ENCODE measurements at regions not wholly inside any gene's neighbourhood (a gene's known extent, or its start where the extent isn't known, plus 50 kb on each side); places are given as distances from the start of the nearest gene placed in this dataset.

DNA sequence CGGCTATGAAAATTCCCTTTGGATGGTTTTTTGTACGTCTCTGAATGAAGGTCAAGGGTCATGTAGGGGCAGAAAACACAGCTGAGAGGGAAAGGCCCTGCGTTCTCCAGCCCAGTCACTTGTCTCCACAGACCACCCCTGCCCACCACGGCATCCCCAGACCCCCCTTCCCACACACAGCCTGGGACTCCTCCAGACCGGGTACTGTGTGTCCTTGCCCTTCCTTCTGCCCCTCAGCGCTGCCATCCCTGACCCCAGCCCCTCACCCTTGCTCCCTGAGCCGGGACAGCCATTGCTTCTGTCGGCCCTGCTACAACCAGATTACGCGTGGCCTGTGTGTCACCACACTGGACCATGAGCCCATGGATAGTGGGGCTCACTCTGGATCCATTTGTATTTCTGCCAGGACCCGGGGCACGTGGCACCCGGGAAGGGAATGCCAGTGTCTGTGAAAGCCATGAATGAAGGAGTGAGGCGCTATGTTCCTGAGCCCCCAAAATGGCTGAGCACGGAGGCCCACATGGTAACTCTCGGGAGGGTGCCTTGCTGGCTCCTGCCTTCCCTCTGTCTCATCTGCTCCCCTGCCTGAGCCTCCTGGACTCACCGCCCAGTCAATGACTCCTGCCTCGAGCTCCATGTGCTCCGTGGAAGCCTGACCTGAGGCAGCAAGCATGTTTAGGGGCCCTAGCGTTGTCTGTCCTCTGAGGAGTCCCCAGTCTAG is 139.1 kb upstream of the FOXF1 start:
- no peak for DNase-seq (ENCODE audit: low read depth, low spot score)
- H3K4me3 ChIP-seq (ENCODE audit: low read depth, low read length): no peak overlapping the region
- ChIA-PET POLR2A (no interaction called here), CTCF (no interaction called here)
- TF ChIP-seq, protein P1, sequence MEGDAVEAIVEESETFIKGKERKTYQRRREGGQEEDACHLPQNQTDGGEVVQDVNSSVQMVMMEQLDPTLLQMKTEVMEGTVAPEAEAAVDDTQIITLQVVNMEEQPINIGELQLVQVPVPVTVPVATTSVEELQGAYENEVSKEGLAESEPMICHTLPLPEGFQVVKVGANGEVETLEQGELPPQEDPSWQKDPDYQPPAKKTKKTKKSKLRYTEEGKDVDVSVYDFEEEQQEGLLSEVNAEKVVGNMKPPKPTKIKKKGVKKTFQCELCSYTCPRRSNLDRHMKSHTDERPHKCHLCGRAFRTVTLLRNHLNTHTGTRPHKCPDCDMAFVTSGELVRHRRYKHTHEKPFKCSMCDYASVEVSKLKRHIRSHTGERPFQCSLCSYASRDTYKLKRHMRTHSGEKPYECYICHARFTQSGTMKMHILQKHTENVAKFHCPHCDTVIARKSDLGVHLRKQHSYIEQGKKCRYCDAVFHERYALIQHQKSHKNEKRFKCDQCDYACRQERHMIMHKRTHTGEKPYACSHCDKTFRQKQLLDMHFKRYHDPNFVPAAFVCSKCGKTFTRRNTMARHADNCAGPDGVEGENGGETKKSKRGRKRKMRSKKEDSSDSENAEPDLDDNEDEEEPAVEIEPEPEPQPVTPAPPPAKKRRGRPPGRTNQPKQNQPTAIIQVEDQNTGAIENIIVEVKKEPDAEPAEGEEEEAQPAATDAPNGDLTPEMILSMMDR (IDR thresholded peaks at IDR 0.05; ENCODE audit: insufficient read depth, low read length, missing control alignments): no peak

DNA sequence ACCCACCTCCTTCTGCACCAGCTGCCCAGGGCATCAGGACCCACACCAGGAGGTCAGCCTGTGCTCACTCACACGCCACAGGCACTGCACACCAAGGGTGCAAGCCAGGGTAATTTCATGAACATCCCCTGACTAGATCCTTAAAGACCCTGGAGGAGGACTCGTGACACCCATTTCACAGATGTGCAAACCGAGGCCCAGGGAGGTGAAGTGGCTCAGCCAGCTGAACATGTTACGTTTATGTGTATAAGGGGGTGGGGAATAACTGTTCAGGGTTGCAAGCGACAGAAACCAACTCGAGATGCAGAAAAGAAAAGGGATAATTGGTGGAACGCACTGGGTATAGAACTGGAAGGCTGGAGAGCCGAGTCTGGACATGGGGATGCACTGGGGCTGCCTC is 138.1 kb upstream of the FOXF1 start:
- ChIA-PET CTCF (interaction anchor here (1.5 to 2.1 kb wide), 2 partner anchors 8 to 145 kb away, joined by 3 to 7 read pairs; no protein-coding TSS in a partner anchor), POLR2A (no interaction called here)
- DNase-seq (ENCODE audit: low read depth, low spot score): no peak
- no peak overlapping the region for H3K4me3 ChIP-seq (ENCODE audit: low read depth, low read length)
- TF ChIP-seq, protein P1 (IDR thresholded peaks at IDR 0.05; ENCODE audit: insufficient read depth, low read length, missing control alignments): no peak

DNA sequence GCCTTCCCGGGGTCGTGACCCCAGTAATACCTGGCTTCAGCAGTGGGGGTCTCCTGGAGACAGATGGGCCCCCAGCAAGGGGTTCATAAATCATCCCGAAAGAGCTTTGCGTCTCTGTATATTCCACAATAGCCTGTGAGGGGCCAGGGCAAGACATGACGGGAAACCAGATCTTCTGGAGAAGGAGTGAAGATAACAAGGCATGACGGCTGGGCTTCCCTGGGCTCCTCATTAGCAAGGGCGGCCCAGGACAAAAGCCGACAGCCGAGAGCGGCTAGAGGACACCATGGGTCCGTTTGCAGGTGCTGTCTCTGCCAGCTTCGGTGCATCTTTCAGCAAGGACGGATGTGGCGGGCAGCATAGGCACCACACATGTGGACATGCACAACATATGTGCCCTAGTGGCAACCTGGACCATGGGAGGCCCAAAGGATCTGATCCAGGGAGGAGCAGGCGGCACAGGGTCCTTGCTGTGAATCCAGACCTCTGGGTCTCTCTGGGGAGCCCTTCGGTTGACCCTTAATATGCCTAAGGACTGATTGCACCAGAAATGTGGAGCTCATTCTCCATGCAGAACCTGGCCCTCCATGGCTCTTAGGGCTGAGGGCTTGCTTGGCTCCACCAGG is 136.9 kb upstream of the FOXF1 start:
- no peak overlapping the region for H3K4me3 ChIP-seq (ENCODE audit: low read depth, low read length)
- DNase-seq (ENCODE audit: low read depth, low spot score): no peak
- TF ChIP-seq, protein P1 (IDR thresholded peaks at IDR 0.05; ENCODE audit: insufficient read depth, low read length, missing control alignments): no peak
- ChIA-PET POLR2A (no interaction called here), CTCF (interaction anchor here (1.5 to 2.1 kb wide), 2 partner anchors 9 to 144 kb away, joined by 3 to 7 read pairs; no protein-coding TSS in a partner anchor)

DNA sequence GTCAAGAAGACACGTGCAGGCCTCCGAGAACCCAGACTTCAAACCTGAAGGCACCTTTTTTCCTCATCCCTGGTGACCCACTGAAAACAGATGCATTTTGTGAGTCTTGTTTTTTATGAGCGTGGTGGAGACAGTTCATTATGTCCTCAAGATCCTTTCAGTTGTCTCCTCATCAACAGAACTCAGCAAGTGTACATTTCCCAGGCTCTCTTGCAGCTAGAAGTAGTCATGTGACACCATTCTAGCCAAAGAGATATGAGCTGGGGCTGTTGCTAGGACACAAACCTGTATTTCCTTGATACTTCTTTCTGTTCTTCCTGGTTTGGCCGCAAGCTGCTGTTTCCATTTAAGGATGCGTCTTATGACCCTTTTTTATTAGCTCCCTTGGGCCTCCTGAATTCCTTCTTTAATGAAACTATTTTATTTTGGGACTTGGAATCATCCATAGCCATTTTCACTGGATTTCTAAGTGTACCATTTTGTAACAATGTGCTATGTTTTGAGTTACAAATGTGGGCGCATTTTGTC is 135.7 kb upstream of the FOXF1 start:
- TF ChIP-seq, protein P1 (IDR thresholded peaks at IDR 0.05; ENCODE audit: insufficient read depth, low read length, missing control alignments): no peak
- ChIA-PET CTCF (interaction anchor here (1.6 to 2.1 kb wide), 3 partner anchors 10 to 17 kb away, joined by 3 to 7 read pairs (median 4); no protein-coding TSS in a partner anchor), POLR2A (no interaction called here)
- DNase-seq (ENCODE audit: low read depth, low spot score): no peak
- H3K4me3 ChIP-seq (ENCODE audit: low read depth, low read length): no peak overlapping the region

DNA sequence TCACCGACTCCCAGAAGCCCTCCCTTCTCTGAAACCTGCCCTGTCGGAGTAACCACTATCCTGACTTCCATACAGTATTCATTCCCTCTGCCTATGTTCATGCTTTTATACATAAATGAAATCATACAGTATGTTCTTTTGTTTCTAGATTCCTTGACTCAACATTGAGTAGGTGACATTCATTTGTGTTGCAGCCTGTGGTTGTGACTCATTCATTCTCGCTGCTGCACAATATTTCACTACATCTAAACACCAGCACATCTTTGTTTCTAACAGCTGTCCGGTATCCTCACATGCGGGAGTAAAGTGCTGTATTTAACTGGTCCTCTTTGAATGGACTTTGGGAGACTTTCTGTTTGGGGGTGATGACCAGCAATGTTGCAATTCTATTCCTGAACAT is 135.0 kb upstream of the FOXF1 start:
- no peak overlapping the region for H3K4me3 ChIP-seq (ENCODE audit: low read depth, low read length)
- TF ChIP-seq, protein P1 (IDR thresholded peaks at IDR 0.05; ENCODE audit: insufficient read depth, low read length, missing control alignments): no peak
- no peak for DNase-seq (ENCODE audit: low read depth, low spot score)
- POLR2A ChIA-PET: no interaction called here
- CTCF ChIA-PET: interaction anchor here (1.2 to 1.8 kb wide), 3 partner anchors 11 to 16 kb away, joined by 3 to 9 read pairs (median 4); no protein-coding TSS in a partner anchor

DNA sequence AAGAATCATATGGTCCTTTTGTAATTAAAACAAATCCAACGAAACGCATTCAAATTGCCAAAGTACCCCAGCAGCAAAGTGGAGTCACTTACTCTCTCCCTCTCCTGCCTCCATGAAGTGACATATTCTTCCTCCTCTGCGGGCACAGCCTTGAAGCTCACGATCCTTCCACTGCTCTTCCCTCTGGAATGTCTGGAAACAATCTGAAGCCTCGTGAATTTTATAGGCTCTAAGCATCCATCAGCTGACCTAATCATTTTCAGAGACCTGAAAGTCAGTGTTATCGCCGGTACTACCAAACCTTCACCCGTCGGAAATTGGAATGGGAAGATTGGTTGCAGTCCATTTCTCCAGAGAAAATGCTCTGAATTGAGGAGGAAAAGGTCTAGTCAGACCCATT is 134.5 kb upstream of the FOXF1 start:
- TF ChIP-seq, protein P1 (IDR thresholded peaks at IDR 0.05; ENCODE audit: insufficient read depth, low read length, missing control alignments): no peak
- POLR2A ChIA-PET: no interaction called here

More for the DNA sequence above, 134.5 kb upstream of the FOXF1 start:
- H3K4me3 ChIP-seq (ENCODE audit: low read depth, low read length): no peak overlapping the region
- DNase-seq (ENCODE audit: low read depth, low spot score): no peak
- CTCF ChIA-PET: interaction anchor here (1.2 to 1.8 kb wide), 3 partner anchors 11 to 15 kb away, joined by 3 to 9 read pairs (median 4); no protein-coding TSS in a partner anchor

All from AG04449 (cell line).